CD4-positive, alpha-beta T cell (primary cell): ENCODE measurements at regions not wholly inside any gene's neighbourhood (a gene's known extent, or its start where the extent isn't known, plus 50 kb on each side); places are given as distances from the start of the nearest gene placed in this dataset.

Source experiments
- ATAC-seq: fragments of 200-7000 bp; cut with Tn5 transposase; one replicate; pipeline ENCODE4 v1.10.0; 2022; ENCODE audit warnings: mild to moderate bottlenecking; ENCODE audit not compliant: poor library complexity
- CTCF ChIA-PET: fragments of 350-600 bp; sonication (Branson Sonifier 250); formaldehyde crosslinking; loops from one replicate; lab custom pipeline; 2021; ENCODE audit warnings: antibody characterized with exemption, inconsistent platforms; lab: Charles Lee
- POLR2A ChIA-PET: fragments of 350-600 bp; sonication (Branson Sonifier 250); formaldehyde crosslinking; loops from one replicate; lab custom pipeline; 2021; ENCODE audit warnings: antibody characterized with exemption, inconsistent platforms; lab: Charles Lee
- DNase-seq, 14 experiments: peaks; one replicate each; pipeline ENCODE4 v3.0.0-alpha.2; 2013 to 2020; ENCODE audit warnings: mixed read lengths in 2 of 14
- H3K27ac ChIP-seq, 2 donors: one replicate each; pipeline versions ENCODE4 v1.5.1 to v1.7.0; 2013; ENCODE audit warnings: low read length in 2 of 2, low read depth in 1 of 2, mild to moderate bottlenecking in 1 of 2
- H3K27me3 ChIP-seq, 2 experiments: 1 replicate in 1 of 2; 2 replicates in 1 of 2; pipeline versions ENCODE4 v1.6.1 to v1.7.0; 2013; ENCODE audit warnings: low read length in 2 of 2, control low read depth in 1 of 2, mild to moderate bottlenecking in 1 of 2, moderate library complexity in 1 of 2; ENCODE audit not compliant: insufficient read depth in 2 of 2, control insufficient read depth in 1 of 2
- H3K36me3 ChIP-seq: one replicate; pipeline ENCODE4 v1.6.1; 2013; ENCODE audit warnings: low read length, control low read depth; ENCODE audit not compliant: insufficient read depth
- H3K4me1 ChIP-seq: one replicate; pipeline ENCODE4 v1.6.1; 2013; ENCODE audit warnings: low read length, control low read depth; ENCODE audit not compliant: insufficient read depth
- H3K4me3 ChIP-seq: one replicate; pipeline ENCODE4 v1.5.1; 2013; ENCODE audit warnings: mild to moderate bottlenecking, low read length, moderate library complexity
- H3K9me3 ChIP-seq, 2 experiments: 1 replicate in 1 of 2; 2 replicates in 1 of 2; pipeline versions ENCODE4 v1.6.1 to v1.7.0; 2013; ENCODE audit warnings: low read length in 2 of 2, mild to moderate bottlenecking in 2 of 2, control low read depth in 1 of 2, moderate library complexity in 1 of 2; ENCODE audit not compliant: control insufficient read depth in 1 of 2, insufficient read depth in 1 of 2
- H3K27ac Mint-ChIP-seq: one replicate; pipeline ENCODE4 v1.8.0; 2020; ENCODE audit warnings: mixed read lengths
- H3K27me3 Mint-ChIP-seq: one replicate; pipeline ENCODE4 v1.8.0; 2021; ENCODE audit warnings: mixed read lengths
- H3K36me3 Mint-ChIP-seq: one replicate; pipeline ENCODE4 v1.8.0; 2021; ENCODE audit warnings: low read depth, mixed read lengths
- H3K4me1 Mint-ChIP-seq: one replicate; pipeline ENCODE4 v1.8.0; 2021; ENCODE audit warnings: low read depth, mixed read lengths
- H3K4me3 Mint-ChIP-seq: one replicate; pipeline ENCODE4 v1.8.0; 2020; ENCODE audit warnings: mild to moderate bottlenecking, mixed read lengths
- H3K9me3 Mint-ChIP-seq: one replicate; pipeline ENCODE4 v1.8.0; 2020; ENCODE audit warnings: mixed read lengths
- CTCF ChIP-seq: fragments of 200-600 bp; IDR thresholded peaks from one replicate; pipeline ENCODE4 v1.8.0; 2022; ENCODE audit warnings: antibody characterized with exemption, mild to moderate bottlenecking
- intact Hi-C, 2 experiments: fragments of 100-400 bp; cut with DNase I in 1 of 2; cut with micrococcal nuclease in 1 of 2; formaldehyde crosslinking; loops; one replicate each; pipeline versions ENCODE4 v1.15.1 to v1.9.0; 2023 to 2025; cut with DNase I, micrococcal nuclease

GRCh38 chr1:191162762-191163161 is 685.1 kb upstream of the BRINP3 start:
- H3K27ac ChIP-seq, result no peak overlapping the region
- H3K36me3 ChIP-seq, result no peaks in the 10 kb centered on the region
- DNase-seq, result no peak
- H3K27ac Mint-ChIP-seq, result no peak overlapping the region
- no peak for ATAC-seq
- intact Hi-C loops, result no loop called here
- H3K36me3 Mint-ChIP-seq, result no peaks in the 10 kb centered on the region
- no peak overlapping the region for H3K4me3 Mint-ChIP-seq
- TF ChIP-seq CTCF, result no peak
- H3K9me3 Mint-ChIP-seq, result peaks cover 12% of the 10 kb centered on the region
- H3K4me1 ChIP-seq, result no peaks in the 10 kb centered on the region
- no peaks in the 10 kb centered on the region for H3K27me3 ChIP-seq
- no peaks in the 10 kb centered on the region for H3K27me3 Mint-ChIP-seq
- CTCF ChIA-PET, result no interaction called here
- peaks cover 0 to 9% of the 10 kb centered on the region in 2 experiments for H3K9me3 ChIP-seq
- POLR2A ChIA-PET, result no interaction called here
- no peaks in the 10 kb centered on the region for H3K4me1 Mint-ChIP-seq
- H3K4me3 ChIP-seq, result no peak overlapping the region

- H3K27me3 Mint-ChIP-seq, result no peaks in the 10 kb centered on the region
- no peaks in the 10 kb centered on the region for H3K36me3 ChIP-seq
- no peaks in the 10 kb centered on the region for H3K36me3 Mint-ChIP-seq
- H3K4me1 ChIP-seq, result no peaks in the 10 kb centered on the region
- no peak overlapping the region for H3K27ac Mint-ChIP-seq
- H3K9me3 Mint-ChIP-seq, result peaks cover 12% of the 10 kb centered on the region
- TF ChIP-seq CTCF, result no peak
- H3K4me3 Mint-ChIP-seq, result no peak overlapping the region
- H3K27ac ChIP-seq, result no peak overlapping the region
- ChIA-PET POLR2A (no interaction called here), CTCF (no interaction called here)
- DNase-seq (no peak), ATAC-seq (no peak)
- no peaks in the 10 kb centered on the region for H3K4me1 Mint-ChIP-seq
- peaks cover 0 to 9% of the 10 kb centered on the region in 2 experiments for H3K9me3 ChIP-seq
- H3K4me3 ChIP-seq, result no peak overlapping the region
- H3K27me3 ChIP-seq, result no peaks in the 10 kb centered on the region
- intact Hi-C loops, result no loop called here
These were observed 686.0 kb upstream of the BRINP3 start for GRCh38 chr1:191163621-191164020.

- Histone ChIP-seq H3K4me3 (no peak overlapping the region), H3K36me3 (no peaks in the 10 kb centered on the region), H3K27ac (no peak overlapping the region), H3K9me3 (no peaks in the 10 kb centered on the region), H3K27me3 (no peaks in the 10 kb centered on the region), H3K4me1 (no peaks in the 10 kb centered on the region)
- Mint-ChIP-seq H3K4me1 (no peaks in the 10 kb centered on the region), H3K27ac (no peak overlapping the region), H3K4me3 (no peak overlapping the region), H3K9me3 (peaks cover 5% of the 10 kb centered on the region), H3K27me3 (no peaks in the 10 kb centered on the region), H3K36me3 (no peaks in the 10 kb centered on the region)
- ChIA-PET POLR2A (no interaction called here), CTCF (no interaction called here)
- intact Hi-C loops, result no loop called here
- TF ChIP-seq CTCF, result no peak
- DNase-seq (no peak), ATAC-seq (no peak)
These were observed 696.6 kb upstream of the BRINP3 start for GRCh38 chr1:191174298-191174697.
